ENCODE measurements at regions not wholly inside any gene's neighbourhood (a gene's known extent, or its start where the extent isn't known, plus 50 kb on each side); places are given as distances from the start of the nearest gene placed in this dataset.

- peak; percentile 77 for TF ChIP-seq CTCF (IDR thresholded peaks at IDR 0.05)
- H3K27ac Mint-ChIP-seq, result no peak overlapping the region
- peaks cover 7% of the 10 kb centered on the region for H3K27me3 Mint-ChIP-seq (ENCODE audit: insufficient read depth)
- H3K36me3 Mint-ChIP-seq (ENCODE audit: low read depth), result no peaks in the 10 kb centered on the region
- peak; percentile 18 for DNase-seq
- H3K4me1 Mint-ChIP-seq (ENCODE audit: low read depth), result peaks cover 9% of the 10 kb centered on the region
- no peak overlapping the region for H3K4me3 Mint-ChIP-seq
- no peaks in the 10 kb centered on the region for H3K9me3 Mint-ChIP-seq
These were observed 58.0 kb upstream of the CDKN3 start for GRCh38 chr14:54338696-54339317.

- Mint-ChIP-seq H3K4me1 (ENCODE audit: low read depth) (peaks cover 12% of the 10 kb centered on the region), H3K36me3 (ENCODE audit: low read depth) (no peaks in the 10 kb centered on the region), H3K4me3 (no peak overlapping the region), H3K27ac (no peak overlapping the region), H3K9me3 (no peaks in the 10 kb centered on the region), H3K27me3 (ENCODE audit: insufficient read depth) (peaks cover 7% of the 10 kb centered on the region)
- no peak for DNase-seq
- no peak for TF ChIP-seq CTCF (IDR thresholded peaks at IDR 0.05)
These were observed 57.0 kb upstream of the CDKN3 start for GRCh38 chr14:54339771-54340170.

- no peaks in the 10 kb centered on the region for H3K36me3 Mint-ChIP-seq (ENCODE audit: low read depth)
- H3K4me3 Mint-ChIP-seq, result no peak overlapping the region
- H3K27me3 Mint-ChIP-seq (ENCODE audit: insufficient read depth), result no peaks in the 10 kb centered on the region; the same call in none of the 2 replicates
- no peaks in the 10 kb centered on the region for H3K9me3 Mint-ChIP-seq
- no peak for DNase-seq
- H3K27ac Mint-ChIP-seq, result no peak overlapping the region
- peaks cover 12% of the 10 kb centered on the region for H3K4me1 Mint-ChIP-seq (ENCODE audit: low read depth)
- no peak for TF ChIP-seq CTCF (IDR thresholded peaks at IDR 0.05)
These were observed 54.0 kb upstream of the CDKN3 start for GRCh38 chr14:54342806-54343205.

- H3K9me3 Mint-ChIP-seq, result no peaks in the 10 kb centered on the region
- no peak for TF ChIP-seq CTCF (IDR thresholded peaks at IDR 0.05)
- H3K4me1 Mint-ChIP-seq (ENCODE audit: low read depth), result peaks cover 18% of the 10 kb centered on the region
- H3K27me3 Mint-ChIP-seq (ENCODE audit: insufficient read depth), result no peaks in the 10 kb centered on the region; the same call in none of the 2 replicates
- H3K4me3 Mint-ChIP-seq, result no peak overlapping the region
- no peaks in the 10 kb centered on the region for H3K36me3 Mint-ChIP-seq (ENCODE audit: low read depth)
- H3K27ac Mint-ChIP-seq, result no peak overlapping the region
- no peak for DNase-seq
These were observed 53.3 kb upstream of the CDKN3 start for GRCh38 chr14:54343272-54344121.

GRCh38 chr14:54344445-54344844 is 52.4 kb upstream of the CDKN3 start:
- no peaks in the 10 kb centered on the region for H3K9me3 Mint-ChIP-seq
- no peak for TF ChIP-seq CTCF (IDR thresholded peaks at IDR 0.05)

More at GRCh38 chr14:54344445-54344844, 52.4 kb upstream of the CDKN3 start:
- no peak overlapping the region for H3K27ac Mint-ChIP-seq
- no peak overlapping the region for H3K4me3 Mint-ChIP-seq
- H3K36me3 Mint-ChIP-seq (ENCODE audit: low read depth), result no peaks in the 10 kb centered on the region
- DNase-seq, result no peak
- peaks cover 28% of the 10 kb centered on the region for H3K4me1 Mint-ChIP-seq (ENCODE audit: low read depth)
- no peaks in the 10 kb centered on the region; the same call in none of the 2 replicates for H3K27me3 Mint-ChIP-seq (ENCODE audit: insufficient read depth)
